PC-9 (cell line): ENCODE measurements at regions not wholly inside any gene's neighbourhood (a gene's known extent, or its start where the extent isn't known, plus 50 kb on each side); places are given as distances from the start of the nearest gene placed in this dataset.

Experiments
- BruUV-seq: library from RNA; stranded (reverse); fragments of 400-500 nt; replicated peaks from 2 replicates; lab custom pipeline; 2021; lab: Mats Ljungman, UMichigan
- CTCF ChIA-PET: fragments of 300-600 bp; sonication (Branson Sonifier 250); formaldehyde crosslinking; loops from one replicate; lab custom pipeline; 2022; ENCODE audit warnings: antibody characterized with exemption; lab: Charles Lee
- POLR2A ChIA-PET: fragments of 300-600 bp; sonication (Branson Sonifier 250); formaldehyde crosslinking; loops from one replicate; lab custom pipeline; 2022; ENCODE audit warnings: antibody characterized with exemption; ENCODE audit not compliant: unreplicated experiment; lab: Charles Lee
- DNase-seq, 2 experiments: peaks; one replicate each; pipeline versions ENCODE4 v3.0.0 to v3.0.0-alpha.2; 2015 to 2022; ENCODE audit warnings: mixed read lengths in 1 of 2
- H2AFZ ChIP-seq: fragments of 200-600 bp; sonication (generic); 2 replicates; pipeline ENCODE4 v1.8.1; 2017; ENCODE audit warnings: antibody characterized with exemption
- H3F3A ChIP-seq: fragments of 200-600 bp; sonication (generic); 2 replicates; pipeline ENCODE4 v1.8.1; 2017; ENCODE audit warnings: antibody characterized with exemption, mild to moderate bottlenecking, low read depth; ENCODE audit not compliant: insufficient read depth
- H3K27ac ChIP-seq: fragments of 200-600 bp; sonication (generic); 2 replicates; pipeline ENCODE4 v1.6.1; 2016; ENCODE audit warnings: mixed run types
- H3K27me3 ChIP-seq: fragments of 200-600 bp; sonication (generic); 2 replicates; pipeline ENCODE4 v1.6.1; 2016; ENCODE audit warnings: low read depth, mixed run types; ENCODE audit not compliant: insufficient read depth
- H3K36me3 ChIP-seq: fragments of 200-600 bp; sonication (generic); 2 replicates; pipeline ENCODE4 v1.6.1; 2016; ENCODE audit warnings: low read depth, mixed run types
- H3K4me1 ChIP-seq: fragments of 200-600 bp; sonication (generic); replicated peaks from 2 replicates; pipeline ENCODE4 v1.6.1; 2016; ENCODE audit warnings: mixed run types; ENCODE audit not compliant: insufficient read depth
- H3K4me2 ChIP-seq: fragments of 200-600 bp; sonication (generic); 2 replicates; pipeline ENCODE4 v1.6.1; 2017; ENCODE audit warnings: mixed run types
- H3K4me3 ChIP-seq: fragments of 200-600 bp; sonication (generic); 2 replicates; pipeline ENCODE4 v1.6.1; 2016; ENCODE audit warnings: mixed run types
- H3K79me2 ChIP-seq: fragments of 200-600 bp; sonication (generic); 2 replicates; pipeline ENCODE4 v1.6.1; 2017; ENCODE audit warnings: low read depth, mixed run types
- H3K9me2 ChIP-seq: fragments of 200-600 bp; sonication (generic); 2 replicates; pipeline ENCODE4 v1.8.1; 2017; ENCODE audit warnings: mild to moderate bottlenecking; ENCODE audit not compliant: insufficient read depth
- H3K9me3 ChIP-seq: fragments of 200-600 bp; sonication (generic); 2 replicates; pipeline ENCODE4 v1.8.1; 2016; ENCODE audit warnings: low read depth; ENCODE audit not compliant: insufficient read depth
- H4K20me1 ChIP-seq: fragments of 200-600 bp; sonication (generic); 2 replicates; pipeline ENCODE4 v1.8.1; 2017; ENCODE audit not compliant: insufficient read depth
- EZH2 ChIP-seq: fragments of 200-600 bp; sonication (generic); IDR thresholded peaks from 2 replicates; pipeline ENCODE4 v1.8.0; 2017; ENCODE audit warnings: antibody characterized with exemption, low read depth
- intact Hi-C: fragments of 100-400 bp; cut with micrococcal nuclease; formaldehyde crosslinking; loops from one replicate; pipeline ENCODE4 v1.10.0; 2022; ENCODE audit not compliant: unreplicated experiment
- TF ChIP-seq, protein P1 (sequence below): fragments of 200-600 bp; sonication (generic); conservative IDR thresholded peaks from 2 replicates; pipeline ENCODE4 v1.6.1; 2017; ENCODE audit warnings: mixed run types, antibody characterized with exemption, mild to moderate bottlenecking, moderate library complexity

- Histone ChIP-seq H3K4me3 (no peak overlapping the region), H3K9me3 (no peaks in the 10 kb centered on the region), H2AFZ (no peak overlapping the region), H3K4me2 (no peak overlapping the region), H4K20me1 (no peaks in the 10 kb centered on the region), H3K27ac (no peak overlapping the region), H3K79me2 (no peaks in the 10 kb centered on the region), H3K27me3 (no peaks in the 10 kb centered on the region), H3K36me3 (no peaks in the 10 kb centered on the region), H3F3A (no peaks in the 10 kb centered on the region), H3K9me2 (no peaks in the 10 kb centered on the region), H3K4me1 (no peaks in the 10 kb centered on the region)
- POLR2A ChIA-PET: no interaction called here
- no peak for DNase-seq
- no TSS peak for BruUV-seq
- TF ChIP-seq, protein P1, sequence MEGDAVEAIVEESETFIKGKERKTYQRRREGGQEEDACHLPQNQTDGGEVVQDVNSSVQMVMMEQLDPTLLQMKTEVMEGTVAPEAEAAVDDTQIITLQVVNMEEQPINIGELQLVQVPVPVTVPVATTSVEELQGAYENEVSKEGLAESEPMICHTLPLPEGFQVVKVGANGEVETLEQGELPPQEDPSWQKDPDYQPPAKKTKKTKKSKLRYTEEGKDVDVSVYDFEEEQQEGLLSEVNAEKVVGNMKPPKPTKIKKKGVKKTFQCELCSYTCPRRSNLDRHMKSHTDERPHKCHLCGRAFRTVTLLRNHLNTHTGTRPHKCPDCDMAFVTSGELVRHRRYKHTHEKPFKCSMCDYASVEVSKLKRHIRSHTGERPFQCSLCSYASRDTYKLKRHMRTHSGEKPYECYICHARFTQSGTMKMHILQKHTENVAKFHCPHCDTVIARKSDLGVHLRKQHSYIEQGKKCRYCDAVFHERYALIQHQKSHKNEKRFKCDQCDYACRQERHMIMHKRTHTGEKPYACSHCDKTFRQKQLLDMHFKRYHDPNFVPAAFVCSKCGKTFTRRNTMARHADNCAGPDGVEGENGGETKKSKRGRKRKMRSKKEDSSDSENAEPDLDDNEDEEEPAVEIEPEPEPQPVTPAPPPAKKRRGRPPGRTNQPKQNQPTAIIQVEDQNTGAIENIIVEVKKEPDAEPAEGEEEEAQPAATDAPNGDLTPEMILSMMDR: no peak
- no peak for TF ChIP-seq EZH2
- CTCF ChIA-PET: interaction anchor here (0.7 kb wide), 1 partner anchor 1894 kb away, joined by 3 read pairs; no protein-coding TSS in a partner anchor
- intact Hi-C loops: no loop called here
These were observed 527.1 kb upstream of the DIPK2B start for GRCh38 chrX:45727761-45728160.

DNA sequence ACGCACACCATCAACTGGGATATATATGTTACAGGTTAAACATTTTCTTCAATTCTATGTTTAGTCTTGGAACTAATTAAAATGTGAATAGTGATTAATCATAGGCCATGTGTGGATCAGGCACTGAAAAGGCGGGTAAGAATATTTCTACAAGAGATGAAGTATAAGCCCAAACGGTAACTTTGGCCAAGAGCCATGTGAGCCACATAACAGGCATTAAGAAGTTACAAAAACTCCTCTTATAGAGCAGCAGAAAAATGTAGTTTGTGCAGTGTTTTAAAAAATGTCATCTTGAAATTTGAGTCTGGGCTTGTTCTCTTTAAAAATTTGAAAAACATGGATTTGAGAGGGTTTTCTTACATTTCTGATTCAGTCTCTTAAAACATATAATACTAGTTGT lies 521.8 kb upstream of the DIPK2B start:
- Histone ChIP-seq H3K9me2 (no peaks in the 10 kb centered on the region), H2AFZ (no peak overlapping the region), H3K27ac (no peak overlapping the region), H3K79me2 (no peaks in the 10 kb centered on the region), H4K20me1 (no peaks in the 10 kb centered on the region), H3K4me3 (no peak overlapping the region), H3K9me3 (no peaks in the 10 kb centered on the region), H3F3A (no peaks in the 10 kb centered on the region), H3K4me2 (no peak overlapping the region), H3K4me1 (no peaks in the 10 kb centered on the region), H3K27me3 (no peaks in the 10 kb centered on the region), H3K36me3 (no peaks in the 10 kb centered on the region)
- no peak for DNase-seq
- BruUV-seq: no TSS peak
- ChIA-PET CTCF (no interaction called here), POLR2A (no interaction called here)
- intact Hi-C loops: no loop called here
- no peak for TF ChIP-seq EZH2
- TF ChIP-seq, protein P1: no peak

DNA sequence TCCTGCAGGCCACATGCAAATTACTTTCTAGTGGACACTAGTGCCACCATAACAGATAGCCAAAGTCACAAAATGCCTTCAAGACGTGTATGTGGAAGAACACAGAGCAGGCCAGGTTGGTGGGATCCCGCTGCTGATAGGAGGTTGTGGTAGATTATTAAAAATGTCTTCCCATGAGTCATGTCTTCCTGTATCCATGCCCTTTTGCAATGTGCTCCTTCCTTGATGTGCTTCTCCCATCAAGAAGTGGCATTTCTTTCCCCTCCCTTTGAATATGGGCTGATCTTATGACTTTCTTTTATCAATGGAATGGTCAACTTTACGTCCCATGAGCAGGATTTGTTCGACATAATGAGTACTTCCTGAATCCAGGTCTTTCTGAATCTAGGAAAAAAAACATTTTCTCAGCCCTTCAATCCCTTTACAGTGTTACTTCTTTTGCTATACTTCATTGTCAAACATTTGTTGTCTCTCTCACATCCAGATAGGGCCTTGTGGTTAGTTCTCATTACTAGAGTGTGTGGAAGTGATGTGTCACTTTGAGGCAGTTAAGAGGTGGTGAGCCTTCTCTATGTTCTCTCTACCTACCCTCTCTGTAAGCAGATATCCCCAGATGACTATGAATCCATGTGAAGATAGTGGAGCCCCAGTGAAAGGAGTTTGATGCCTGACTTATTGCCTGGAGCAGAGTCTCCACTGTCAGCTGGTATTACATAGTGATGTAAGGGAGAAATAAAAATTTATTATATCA lies 519.2 kb upstream of the DIPK2B start:
- H3K4me1 ChIP-seq: no peaks in the 10 kb centered on the region
- ChIA-PET POLR2A (no interaction called here), CTCF (no interaction called here)
- H4K20me1 ChIP-seq: no peaks in the 10 kb centered on the region
- no peak for TF ChIP-seq EZH2
- no peaks in the 10 kb centered on the region for H3F3A ChIP-seq
- no peak for DNase-seq
- H3K9me2 ChIP-seq: no peaks in the 10 kb centered on the region
- no peaks in the 10 kb centered on the region for H3K9me3 ChIP-seq
- H3K27me3 ChIP-seq: no peaks in the 10 kb centered on the region
- H3K79me2 ChIP-seq: no peaks in the 10 kb centered on the region
- intact Hi-C loops: no loop called here
- no TSS peak for BruUV-seq
- H3K36me3 ChIP-seq: no peaks in the 10 kb centered on the region
- no peak overlapping the region for H3K4me2 ChIP-seq
- no peak overlapping the region for H3K27ac ChIP-seq
- no peak overlapping the region for H2AFZ ChIP-seq
- H3K4me3 ChIP-seq: no peak overlapping the region
